Epithelial cell of esophagus (primary cell): ENCODE measurements at regions not wholly inside any gene's neighbourhood (a gene's known extent, or its start where the extent isn't known, plus 50 kb on each side); places are given as distances from the start of the nearest gene placed in this dataset.

ENCODE experiments used
- DNase-seq: peaks from one replicate; pipeline ENCODE4 v3.0.0; 2010; ENCODE audit warnings: low read depth
- H3K4me3 ChIP-seq: 2 replicates; pipeline ENCODE4 v1.5.1; 2011; ENCODE audit warnings: mild to moderate bottlenecking, low read length, control low read depth
- CTCF ChIP-seq: IDR thresholded peaks from 2 replicates; pipeline ENCODE4 v1.5.1; 2011; ENCODE audit warnings: low read depth, mild to moderate bottlenecking, low read length, control low read depth, inconsistent platforms; ENCODE audit not compliant: insufficient read depth; ENCODE audit errors: missing control alignments

- H3K4me3 ChIP-seq: no peak overlapping the region
- DNase-seq: no peak
- no peak for TF ChIP-seq CTCF
Measured at GRCh38 chr4:163419074-163419473, 54.5 kb downstream of the TKTL2 start.

GRCh38 chr4:163415668-163416067 is 57.9 kb downstream of the TKTL2 start:
- TF ChIP-seq CTCF: no peak
- no peak for DNase-seq
- no peak overlapping the region for H3K4me3 ChIP-seq

- TF ChIP-seq CTCF: no peak
- no peak overlapping the region for H3K4me3 ChIP-seq
- no peak for DNase-seq
Measured at GRCh38 chr4:163414275-163414674, 59.3 kb downstream of the TKTL2 start.

GRCh38 chr4:163404580-163404979 is 60.9 kb downstream of the NPY5R start:
- H3K4me3 ChIP-seq: no peak overlapping the region
- DNase-seq: peak; percentile 3
- TF ChIP-seq CTCF: no peak

- no peak for TF ChIP-seq CTCF
- H3K4me3 ChIP-seq: no peak overlapping the region
- no peak for DNase-seq
Measured at GRCh38 chr4:163404080-163404479, 60.4 kb downstream of the NPY5R start.
